Neural progenitor cell (in vitro differentiated cells): ENCODE measurements at regions not wholly inside any gene's neighbourhood (a gene's known extent, or its start where the extent isn't known, plus 50 kb on each side); places are given as distances from the start of the nearest gene placed in this dataset.

Experiments used
- DNase-seq: peaks from one replicate; pipeline ENCODE4 v3.0.0-alpha.2; 2016; ENCODE audit warnings: low spot score
- H2AFZ ChIP-seq: fragments of 200-600 bp; sonication (generic); replicated peaks from 2 replicates; pipeline ENCODE4 v1.6.1; 2016; ENCODE audit warnings: antibody characterized with exemption
- H3F3A ChIP-seq: fragments of 200-600 bp; sonication (generic); 2 replicates; pipeline ENCODE4 v1.6.1; 2016; ENCODE audit warnings: antibody characterized with exemption, low read depth
- H3K27ac ChIP-seq: fragments of 200-600 bp; sonication (generic); 2 replicates; pipeline ENCODE4 v1.5.1; 2016; ENCODE audit warnings: mild to moderate bottlenecking
- H3K27me3 ChIP-seq: fragments of 200-600 bp; sonication (generic); 2 replicates; pipeline ENCODE4 v1.6.1; 2016; ENCODE audit warnings: mild to moderate bottlenecking, moderate library complexity
- H3K36me3 ChIP-seq: fragments of 200-600 bp; sonication (generic); 2 replicates; pipeline ENCODE4 v1.5.1; 2016
- H3K4me1 ChIP-seq: fragments of 200-600 bp; sonication (generic); 2 replicates; pipeline ENCODE4 v1.6.1; 2016; ENCODE audit warnings: mixed run types
- H3K4me2 ChIP-seq: fragments of 200-600 bp; sonication (generic); 2 replicates; pipeline ENCODE4 v1.6.1; 2016
- H3K4me3 ChIP-seq: fragments of 200-600 bp; sonication (generic); 2 replicates; pipeline ENCODE4 v1.5.1; 2016
- H3K79me2 ChIP-seq: fragments of 200-600 bp; sonication (generic); 2 replicates; pipeline ENCODE4 v1.6.1; 2016; ENCODE audit warnings: low read depth
- H3K9ac ChIP-seq: fragments of 200-600 bp; sonication (generic); 2 replicates; pipeline ENCODE4 v1.6.1; 2016
- H3K9me3 ChIP-seq: fragments of 200-600 bp; sonication (generic); 2 replicates; pipeline ENCODE4 v1.5.1; 2016; ENCODE audit warnings: low read depth
- H4K20me1 ChIP-seq: fragments of 200-600 bp; sonication (generic); 2 replicates; pipeline ENCODE4 v1.6.1; 2016; ENCODE audit warnings: low read depth
- H3K27ac Mint-ChIP-seq: 3 replicates; pipeline ENCODE4 v1.8.0; 2021; ENCODE audit warnings: mixed read lengths
- H3K27me3 Mint-ChIP-seq: 2 replicates; pipeline ENCODE4 v1.8.0; 2022; ENCODE audit warnings: low read depth, mild to moderate bottlenecking, inconsistent platforms, moderate library complexity, mixed read lengths; ENCODE audit not compliant: insufficient read depth
- H3K36me3 Mint-ChIP-seq: 3 replicates; pipeline ENCODE4 v1.8.0; 2021; ENCODE audit warnings: mixed read lengths
- H3K4me1 Mint-ChIP-seq: 3 replicates; pipeline ENCODE4 v1.8.0; 2021; ENCODE audit warnings: mixed read lengths
- H3K4me3 Mint-ChIP-seq: 3 replicates; pipeline ENCODE4 v1.8.0; 2021; ENCODE audit warnings: mild to moderate bottlenecking, moderate library complexity, mixed read lengths
- H3K9me3 Mint-ChIP-seq: 3 replicates; pipeline ENCODE4 v1.8.0; 2020; ENCODE audit warnings: mixed read lengths
- CTCF ChIP-seq: fragments of 200-600 bp; sonication (generic); IDR thresholded peaks from 2 replicates; pipeline ENCODE4 v1.5.1; 2017; ENCODE audit warnings: antibody characterized with exemption, mild to moderate bottlenecking
- EZH2 ChIP-seq: fragments of 200-600 bp; sonication (generic); IDR thresholded peaks from 2 replicates; pipeline ENCODE4 v1.6.1; 2017; ENCODE audit warnings: antibody characterized with exemption, mild to moderate bottlenecking, moderate library complexity
- EZH2phosphoT487 ChIP-seq: fragments of 200-600 bp; sonication (generic); IDR thresholded peaks from 2 replicates; pipeline ENCODE4 v1.6.1; 2017; ENCODE audit warnings: antibody characterized with exemption

- H3K36me3 ChIP-seq, result no peaks in the 10 kb centered on the region
- Mint-ChIP-seq H3K9me3 (no peaks in the 10 kb centered on the region), H3K27ac (no peak overlapping the region), H3K27me3 (peaks cover 2% of the 10 kb centered on the region), H3K36me3 (no peaks in the 10 kb centered on the region), H3K4me1 (no peaks in the 10 kb centered on the region), H3K4me3 (no peak overlapping the region)
- no peak overlapping the region for H2AFZ ChIP-seq
- H3K9me3 ChIP-seq, result no peaks in the 10 kb centered on the region
- no peaks in the 10 kb centered on the region for H3K27me3 ChIP-seq
- no peak overlapping the region for H3K4me2 ChIP-seq
- DNase-seq, result no peak
- H3K9ac ChIP-seq, result no peak overlapping the region
- H3K27ac ChIP-seq, result no peak overlapping the region
- no peak overlapping the region for H3K4me3 ChIP-seq
- H4K20me1 ChIP-seq, result no peaks in the 10 kb centered on the region
- no peaks in the 10 kb centered on the region for H3F3A ChIP-seq
- no peaks in the 10 kb centered on the region for H3K4me1 ChIP-seq
- no peak for TF ChIP-seq EZH2phosphoT487
- TF ChIP-seq CTCF, result no peak
- no peak for TF ChIP-seq EZH2
- no peaks in the 10 kb centered on the region for H3K79me2 ChIP-seq
These were observed 171.9 kb upstream of the GDNF start for GRCh38 chr5:38011668-38012188.

- no peak overlapping the region for H3K4me3 ChIP-seq
- no peaks in the 10 kb centered on the region for H3K36me3 Mint-ChIP-seq
- H3K27ac ChIP-seq, result no peak overlapping the region
- H3F3A ChIP-seq, result no peaks in the 10 kb centered on the region
- no peaks in the 10 kb centered on the region for H3K9me3 Mint-ChIP-seq
- H3K4me2 ChIP-seq, result no peak overlapping the region
- H2AFZ ChIP-seq, result no peak overlapping the region
- H3K4me3 Mint-ChIP-seq, result no peak overlapping the region
- H3K9ac ChIP-seq, result no peak overlapping the region
- H3K27me3 Mint-ChIP-seq, result peaks cover under 1% of the 10 kb centered on the region
- H3K79me2 ChIP-seq, result no peaks in the 10 kb centered on the region
- no peaks in the 10 kb centered on the region for H3K4me1 Mint-ChIP-seq
- H4K20me1 ChIP-seq, result no peaks in the 10 kb centered on the region
- H3K9me3 ChIP-seq, result no peaks in the 10 kb centered on the region
- H3K36me3 ChIP-seq, result no peaks in the 10 kb centered on the region
- no peak for DNase-seq
- H3K4me1 ChIP-seq, result no peaks in the 10 kb centered on the region
- TF ChIP-seq EZH2phosphoT487, result no peak
- H3K27ac Mint-ChIP-seq, result no peak overlapping the region
- no peaks in the 10 kb centered on the region for H3K27me3 ChIP-seq
These were observed 170.0 kb upstream of the GDNF start for GRCh38 chr5:38009749-38010358.

GRCh38 chr5:38008198-38008597, 168.4 kb upstream of the GDNF start:
- Histone ChIP-seq H3K4me1 (no peaks in the 10 kb centered on the region), H3K9ac (no peak overlapping the region), H3K4me2 (no peak overlapping the region), H3K27me3 (no peaks in the 10 kb centered on the region), H3K9me3 (no peaks in the 10 kb centered on the region), H3K79me2 (no peaks in the 10 kb centered on the region), H2AFZ (no peak overlapping the region), H3K4me3 (no peak overlapping the region), H3K36me3 (no peaks in the 10 kb centered on the region), H4K20me1 (no peaks in the 10 kb centered on the region), H3F3A (no peaks in the 10 kb centered on the region), H3K27ac (no peak overlapping the region)
- no peaks in the 10 kb centered on the region for H3K36me3 Mint-ChIP-seq
- H3K9me3 Mint-ChIP-seq, result no peaks in the 10 kb centered on the region
- no peak overlapping the region for H3K27ac Mint-ChIP-seq
- no peak for TF ChIP-seq EZH2phosphoT487
- no peak for TF ChIP-seq EZH2
- H3K27me3 Mint-ChIP-seq, result no peaks in the 10 kb centered on the region
- no peak overlapping the region for H3K4me3 Mint-ChIP-seq
- no peak for DNase-seq
- no peaks in the 10 kb centered on the region for H3K4me1 Mint-ChIP-seq

- no peak overlapping the region for H3K4me3 Mint-ChIP-seq
- H3K27me3 ChIP-seq, result no peaks in the 10 kb centered on the region
These were observed 159.8 kb upstream of the GDNF start for GRCh38 chr5:37999593-37999992.

More at GRCh38 chr5:37999593-37999992, 159.8 kb upstream of the GDNF start:
- H3K36me3 Mint-ChIP-seq, result no peaks in the 10 kb centered on the region
- no peaks in the 10 kb centered on the region for H3K9me3 Mint-ChIP-seq
- no peaks in the 10 kb centered on the region for H3F3A ChIP-seq
- no peaks in the 10 kb centered on the region for H3K4me1 ChIP-seq
- H3K4me2 ChIP-seq, result no peak overlapping the region
- no peak overlapping the region for H3K27ac ChIP-seq
- H3K4me3 ChIP-seq, result no peak overlapping the region
- no peak for TF ChIP-seq EZH2phosphoT487
- no peak for TF ChIP-seq EZH2
- no peak for TF ChIP-seq CTCF
- no peak overlapping the region for H2AFZ ChIP-seq
- H3K9ac ChIP-seq, result no peak overlapping the region
- no peak overlapping the region for H3K27ac Mint-ChIP-seq
- no peaks in the 10 kb centered on the region for H3K79me2 ChIP-seq
- no peak for DNase-seq
- H3K4me1 Mint-ChIP-seq, result no peaks in the 10 kb centered on the region
- no peaks in the 10 kb centered on the region for H4K20me1 ChIP-seq
- peaks cover 4% of the 10 kb centered on the region for H3K27me3 Mint-ChIP-seq
- H3K36me3 ChIP-seq, result no peaks in the 10 kb centered on the region
- no peaks in the 10 kb centered on the region for H3K9me3 ChIP-seq
